GM12875 (cell line): ENCODE measurements at regions not wholly inside any gene's neighbourhood (a gene's known extent, or its start where the extent isn't known, plus 50 kb on each side); places are given as distances from the start of the nearest gene placed in this dataset.

Source experiments
- H3K4me3 ChIP-seq: one replicate; pipeline ENCODE4 v1.5.1; 2011; ENCODE audit warnings: low read depth, low read length, control low read depth
- TF ChIP-seq, protein P1 (sequence below): IDR thresholded peaks from 2 replicates; pipeline ENCODE4 v1.5.1; 2011; ENCODE audit warnings: low read depth, mild to moderate bottlenecking, control low read depth, inconsistent platforms, low read length, moderate library complexity, borderline replicate concordance; ENCODE audit not compliant: insufficient read depth

DNA sequence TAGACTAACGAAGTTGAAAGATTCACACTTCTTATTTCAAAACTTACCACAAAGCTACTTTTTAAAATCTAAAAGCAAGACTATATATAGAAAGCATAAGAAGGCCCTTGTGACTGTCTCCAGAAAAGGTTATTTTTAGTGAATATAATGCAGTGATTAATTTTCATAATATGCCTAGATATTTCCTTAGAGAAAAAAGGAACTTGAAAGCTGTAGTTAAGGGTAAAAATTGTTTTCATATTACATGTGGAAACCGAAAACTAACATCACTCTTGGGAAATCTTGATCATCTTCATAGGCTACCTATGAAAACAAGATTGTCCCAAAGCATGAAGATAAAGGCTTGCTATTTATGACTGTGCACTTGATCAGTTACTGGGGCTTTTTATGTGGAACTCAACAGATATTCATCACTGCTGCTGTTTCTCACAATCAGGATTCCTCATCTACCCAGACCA is 223.2 kb downstream of the SH2D4B start:
- H3K4me3 ChIP-seq = no peak overlapping the region
- TF ChIP-seq, protein P1, sequence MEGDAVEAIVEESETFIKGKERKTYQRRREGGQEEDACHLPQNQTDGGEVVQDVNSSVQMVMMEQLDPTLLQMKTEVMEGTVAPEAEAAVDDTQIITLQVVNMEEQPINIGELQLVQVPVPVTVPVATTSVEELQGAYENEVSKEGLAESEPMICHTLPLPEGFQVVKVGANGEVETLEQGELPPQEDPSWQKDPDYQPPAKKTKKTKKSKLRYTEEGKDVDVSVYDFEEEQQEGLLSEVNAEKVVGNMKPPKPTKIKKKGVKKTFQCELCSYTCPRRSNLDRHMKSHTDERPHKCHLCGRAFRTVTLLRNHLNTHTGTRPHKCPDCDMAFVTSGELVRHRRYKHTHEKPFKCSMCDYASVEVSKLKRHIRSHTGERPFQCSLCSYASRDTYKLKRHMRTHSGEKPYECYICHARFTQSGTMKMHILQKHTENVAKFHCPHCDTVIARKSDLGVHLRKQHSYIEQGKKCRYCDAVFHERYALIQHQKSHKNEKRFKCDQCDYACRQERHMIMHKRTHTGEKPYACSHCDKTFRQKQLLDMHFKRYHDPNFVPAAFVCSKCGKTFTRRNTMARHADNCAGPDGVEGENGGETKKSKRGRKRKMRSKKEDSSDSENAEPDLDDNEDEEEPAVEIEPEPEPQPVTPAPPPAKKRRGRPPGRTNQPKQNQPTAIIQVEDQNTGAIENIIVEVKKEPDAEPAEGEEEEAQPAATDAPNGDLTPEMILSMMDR = no peak

DNA sequence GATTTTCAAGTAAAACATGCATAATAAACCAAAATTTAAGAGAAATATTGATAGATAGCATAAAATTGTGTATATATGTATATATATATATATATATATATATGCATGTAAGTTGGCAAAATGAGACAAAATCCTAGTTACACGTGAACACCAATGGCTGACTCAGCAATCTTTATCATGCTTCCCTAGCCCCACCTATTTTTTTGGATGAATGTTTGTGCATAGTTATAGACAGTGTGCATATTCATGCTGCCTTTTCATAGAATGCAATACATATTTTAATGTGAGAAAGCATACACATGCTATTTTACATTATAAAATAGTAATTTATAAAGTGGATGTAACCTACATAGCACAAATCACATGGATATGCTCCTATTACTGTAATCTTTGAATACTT is 230.3 kb downstream of the SH2D4B start:
- H3K4me3 ChIP-seq = no peak overlapping the region
- TF ChIP-seq, protein P1 = no peak

DNA sequence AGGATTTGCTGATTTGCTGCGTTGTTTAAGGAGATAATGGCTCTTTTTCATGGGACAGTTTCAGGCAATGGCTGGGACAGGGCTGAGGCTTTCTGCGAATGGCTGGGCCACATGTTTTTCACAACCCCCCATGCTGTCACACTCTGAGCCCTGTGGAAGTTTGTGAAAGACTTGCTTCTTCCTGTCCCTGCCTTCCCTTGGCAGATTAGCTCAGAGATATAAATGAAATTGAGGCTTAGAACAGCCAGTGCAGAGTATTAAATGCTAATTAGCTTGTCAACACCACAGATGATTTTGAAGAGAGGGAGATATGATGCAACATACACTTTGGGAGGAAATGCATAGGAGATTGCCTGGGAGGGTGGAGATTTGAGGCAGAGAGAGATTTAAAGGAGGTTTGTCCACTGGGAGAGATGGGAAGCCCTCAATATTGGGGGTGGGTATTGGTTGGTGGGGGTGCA is 232.0 kb downstream of the SH2D4B start:
- TF ChIP-seq, protein P1 = no peak
- H3K4me3 ChIP-seq = no peak overlapping the region

DNA sequence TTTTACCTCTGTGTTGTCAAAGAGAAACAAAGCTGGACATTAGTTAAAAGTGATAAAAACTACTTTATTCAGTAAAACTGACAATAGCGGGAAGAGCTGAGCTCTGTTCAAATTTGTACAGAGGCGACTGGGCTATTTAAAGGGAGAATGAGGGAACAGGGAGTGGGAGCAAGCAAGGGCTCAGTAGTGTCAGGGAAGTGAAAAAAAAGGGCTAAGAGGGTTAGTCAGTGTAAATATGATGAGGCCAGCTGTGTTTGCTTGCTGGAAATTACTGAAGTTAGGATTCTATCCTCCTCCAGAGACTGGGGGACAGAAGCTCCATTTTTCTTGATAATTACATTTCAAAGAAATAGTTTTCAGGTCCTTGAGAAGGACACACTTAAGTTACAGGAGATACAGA is 232.5 kb downstream of the SH2D4B start:
- no peak overlapping the region for H3K4me3 ChIP-seq
- TF ChIP-seq, protein P1 = no peak

DNA sequence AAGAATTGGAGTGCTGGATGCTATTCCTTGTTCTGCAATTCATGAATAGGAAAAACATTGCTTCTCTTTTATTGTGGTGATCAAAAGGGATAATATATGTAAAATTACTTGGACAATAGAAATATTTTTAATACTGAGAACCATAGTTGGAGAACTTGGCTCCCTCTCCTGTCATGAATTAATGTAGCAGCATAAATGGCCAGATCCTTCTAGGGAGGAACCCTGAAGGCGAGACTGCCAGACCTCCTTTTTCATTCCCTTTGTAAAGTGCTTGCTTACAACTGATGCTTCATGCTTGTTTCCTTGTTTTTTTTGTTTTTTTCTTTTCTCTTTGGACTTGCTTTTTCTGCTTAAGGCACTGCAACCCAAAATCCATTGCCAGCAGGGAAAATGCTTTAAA is 233.6 kb downstream of the SH2D4B start:
- TF ChIP-seq, protein P1 = no peak
- H3K4me3 ChIP-seq = no peak overlapping the region

DNA sequence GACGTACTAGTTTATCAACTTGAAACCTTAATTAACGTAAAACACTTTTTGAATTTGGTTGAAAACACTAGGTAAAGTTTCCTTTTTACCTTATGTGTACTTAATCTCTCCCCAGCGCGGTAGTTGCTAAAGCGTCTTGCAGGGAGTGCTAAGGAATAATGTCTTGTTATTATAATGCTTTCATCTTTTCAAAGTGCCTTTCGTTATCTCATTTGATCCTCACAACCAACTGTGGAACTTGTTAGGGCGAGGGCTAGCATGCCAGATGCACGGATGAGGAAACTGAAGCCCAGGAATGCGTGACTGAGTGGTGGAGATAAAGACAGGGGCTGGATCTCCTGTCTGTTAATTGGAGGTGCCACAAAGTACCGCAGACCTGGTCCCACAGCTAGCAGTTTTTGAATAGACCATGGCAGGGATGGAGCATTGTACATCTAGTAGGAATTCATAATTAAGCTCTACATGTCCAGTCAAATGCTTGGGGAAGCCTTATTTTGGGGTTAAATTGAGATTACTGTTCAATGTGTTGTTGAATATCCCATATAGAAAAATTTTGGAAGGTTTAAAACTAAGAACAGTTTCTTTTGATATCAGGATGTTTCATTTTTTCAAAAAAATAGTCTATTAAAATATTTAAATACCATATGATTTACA is 234.3 kb downstream of the SH2D4B start:
- TF ChIP-seq, protein P1 = no peak
- no peak overlapping the region for H3K4me3 ChIP-seq

DNA sequence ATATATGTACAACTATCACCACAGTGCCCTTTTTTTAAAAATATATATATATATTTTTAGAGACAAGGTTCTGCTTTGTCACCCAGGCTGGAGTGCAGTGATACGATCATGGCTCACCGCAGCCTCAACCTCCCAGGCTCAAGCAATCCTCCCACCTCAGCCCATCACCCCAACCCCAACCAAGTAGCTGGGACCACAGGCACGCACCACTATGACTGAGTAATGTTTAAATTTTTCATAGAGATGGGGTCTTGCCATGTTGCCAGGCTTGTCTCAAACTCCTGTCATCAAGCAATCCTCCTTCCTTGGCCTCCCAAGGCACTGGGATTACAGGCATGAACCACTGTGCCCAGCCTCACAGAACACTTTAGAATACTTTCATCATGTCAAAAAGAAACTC is 234.9 kb downstream of the SH2D4B start:
- TF ChIP-seq, protein P1 = no peak
- H3K4me3 ChIP-seq = no peak overlapping the region
